Upper lobe of right lung (tissue), 1 donor: ENCODE measurements at regions not wholly inside any gene's neighbourhood (a gene's known extent, or its start where the extent isn't known, plus 50 kb on each side); places are given as distances from the start of the nearest gene placed in this dataset.
"Not testable (repeated sequence)": the region's sequence is repeated elsewhere in the genome, so short reads cannot be mapped to it uniquely, and the experiment has no call there.

Source experiments
- ATAC-seq: fragments of 200-7000 bp; cut with Tn5 transposase; one replicate; pipeline ENCODE4 v1.9.1; 2020; ENCODE audit warnings: mild to moderate bottlenecking, moderate library complexity
- DNase-seq: peaks from one replicate; pipeline ENCODE4 v3.0.0-alpha.2; 2020
- H3K27ac ChIP-seq: fragments of 200-600 bp; one replicate; pipeline ENCODE4 v1.8.0; 2022
- H3K27me3 ChIP-seq: fragments of 200-600 bp; one replicate; pipeline ENCODE4 v1.8.0; 2022; ENCODE audit warnings: mild to moderate bottlenecking
- H3K36me3 ChIP-seq: fragments of 200-600 bp; one replicate; pipeline ENCODE4 v1.8.0; 2022
- H3K4me1 ChIP-seq: fragments of 200-600 bp; one replicate; pipeline ENCODE4 v1.8.0; 2022
- H3K4me3 ChIP-seq: fragments of 200-600 bp; one replicate; pipeline ENCODE4 v1.8.0; 2022; ENCODE audit warnings: mild to moderate bottlenecking
- H3K9me3 ChIP-seq: fragments of 200-600 bp; one replicate; pipeline ENCODE4 v1.8.0; 2022
- intact Hi-C: fragments of 100-400 bp; cut with DNase I; formaldehyde crosslinking; loops from one replicate; pipeline ENCODE4 v1.11.0; 2022
- TF ChIP-seq, protein P1 (sequence below): fragments of 200-600 bp; IDR thresholded peaks from one replicate; pipeline ENCODE4 v1.8.0; 2022; ENCODE audit warnings: antibody characterized with exemption
- donor health status: DM: no; HTN: yes; CAD: no; lungs with severe emphysema.

GRCh38 chr4:131650951-131651350, 1498.1 kb upstream of the PCDH10 start:
- no peaks in the 10 kb centered on the region for H3K9me3 ChIP-seq
- H3K4me3 ChIP-seq, result no peak overlapping the region
- no peaks in the 10 kb centered on the region for H3K4me1 ChIP-seq
- TF ChIP-seq, protein P1, sequence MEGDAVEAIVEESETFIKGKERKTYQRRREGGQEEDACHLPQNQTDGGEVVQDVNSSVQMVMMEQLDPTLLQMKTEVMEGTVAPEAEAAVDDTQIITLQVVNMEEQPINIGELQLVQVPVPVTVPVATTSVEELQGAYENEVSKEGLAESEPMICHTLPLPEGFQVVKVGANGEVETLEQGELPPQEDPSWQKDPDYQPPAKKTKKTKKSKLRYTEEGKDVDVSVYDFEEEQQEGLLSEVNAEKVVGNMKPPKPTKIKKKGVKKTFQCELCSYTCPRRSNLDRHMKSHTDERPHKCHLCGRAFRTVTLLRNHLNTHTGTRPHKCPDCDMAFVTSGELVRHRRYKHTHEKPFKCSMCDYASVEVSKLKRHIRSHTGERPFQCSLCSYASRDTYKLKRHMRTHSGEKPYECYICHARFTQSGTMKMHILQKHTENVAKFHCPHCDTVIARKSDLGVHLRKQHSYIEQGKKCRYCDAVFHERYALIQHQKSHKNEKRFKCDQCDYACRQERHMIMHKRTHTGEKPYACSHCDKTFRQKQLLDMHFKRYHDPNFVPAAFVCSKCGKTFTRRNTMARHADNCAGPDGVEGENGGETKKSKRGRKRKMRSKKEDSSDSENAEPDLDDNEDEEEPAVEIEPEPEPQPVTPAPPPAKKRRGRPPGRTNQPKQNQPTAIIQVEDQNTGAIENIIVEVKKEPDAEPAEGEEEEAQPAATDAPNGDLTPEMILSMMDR, result no peak
- DNase-seq (no peak), ATAC-seq (no peak)
- H3K36me3 ChIP-seq, result no peaks in the 10 kb centered on the region
- no peaks in the 10 kb centered on the region for H3K27me3 ChIP-seq
- intact Hi-C loops, result no loop called here
- no peak overlapping the region for H3K27ac ChIP-seq

GRCh38 chr4:131683314-131683713, 1465.8 kb upstream of the PCDH10 start:
- H3K36me3 ChIP-seq, DNase-seq, H3K9me3 ChIP-seq, H3K4me1 ChIP-seq, H3K27ac ChIP-seq, H3K4me3 ChIP-seq, intact Hi-C loops, H3K27me3 ChIP-seq, ATAC-seq: not testable (repeated sequence)

GRCh38 chr4:131721883-131722282, 1427.2 kb upstream of the PCDH10 start:
- intact Hi-C loops, result no loop called here
- Histone ChIP-seq H3K4me1 (no peaks in the 10 kb centered on the region), H3K27me3 (no peaks in the 10 kb centered on the region), H3K36me3 (no peaks in the 10 kb centered on the region), H3K27ac (no peak overlapping the region), H3K9me3 (no peaks in the 10 kb centered on the region), H3K4me3 (no peak overlapping the region)
- ATAC-seq (no peak), DNase-seq (no peak)
- TF ChIP-seq, protein P1, result no peak

DNA sequence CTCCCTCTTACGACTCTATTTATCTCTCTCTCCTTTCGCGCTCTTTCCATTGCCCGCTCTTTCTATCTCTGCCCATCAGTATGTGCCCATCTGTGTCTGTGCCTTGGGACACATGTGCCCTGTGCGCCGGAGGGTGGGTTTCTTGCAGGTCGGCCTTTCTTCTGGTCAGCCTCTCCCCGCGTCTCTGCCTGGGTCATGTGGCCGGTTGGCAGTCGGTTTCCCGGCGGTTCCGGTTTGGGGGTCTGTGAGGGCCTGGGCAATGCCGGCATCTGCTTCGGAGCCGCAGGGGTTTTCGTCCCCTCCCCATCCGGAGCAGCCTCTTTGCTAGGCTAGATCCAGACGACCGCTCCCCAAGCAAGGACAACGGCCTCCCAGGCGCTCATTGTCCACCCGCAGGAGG, 1426.0 kb upstream of the PCDH10 start:
- H3K9me3 ChIP-seq, intact Hi-C loops, H3K27me3 ChIP-seq, DNase-seq, ATAC-seq, H3K27ac ChIP-seq, H3K4me1 ChIP-seq, H3K36me3 ChIP-seq, H3K4me3 ChIP-seq: not testable (repeated sequence)

DNA sequence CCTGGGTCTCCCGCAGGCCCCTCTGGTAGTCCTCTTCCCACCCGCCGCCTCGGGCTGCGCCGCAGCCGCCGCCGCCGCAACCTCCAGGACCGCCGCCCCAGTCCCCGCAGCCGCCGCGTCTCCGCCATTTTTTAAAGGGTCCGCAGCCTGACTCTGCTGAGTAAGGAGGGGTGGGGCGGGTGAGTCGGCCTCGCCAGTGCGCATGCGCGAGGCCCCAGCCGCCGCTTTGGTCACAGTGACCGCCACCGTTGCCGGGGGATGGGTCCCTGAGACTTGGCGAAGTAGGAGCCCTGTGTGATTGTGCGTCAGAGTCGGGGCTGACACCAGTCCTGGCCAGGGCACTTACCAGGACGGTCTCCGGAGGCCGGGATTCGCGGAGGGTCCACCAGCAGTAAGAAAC, 1424.2 kb upstream of the PCDH10 start:
- peak; percentile 76 for DNase-seq
- H3K27me3 ChIP-seq, H3K27ac ChIP-seq, H3K36me3 ChIP-seq, intact Hi-C loops, H3K9me3 ChIP-seq, ATAC-seq, H3K4me1 ChIP-seq, H3K4me3 ChIP-seq: not testable (repeated sequence)

DNA sequence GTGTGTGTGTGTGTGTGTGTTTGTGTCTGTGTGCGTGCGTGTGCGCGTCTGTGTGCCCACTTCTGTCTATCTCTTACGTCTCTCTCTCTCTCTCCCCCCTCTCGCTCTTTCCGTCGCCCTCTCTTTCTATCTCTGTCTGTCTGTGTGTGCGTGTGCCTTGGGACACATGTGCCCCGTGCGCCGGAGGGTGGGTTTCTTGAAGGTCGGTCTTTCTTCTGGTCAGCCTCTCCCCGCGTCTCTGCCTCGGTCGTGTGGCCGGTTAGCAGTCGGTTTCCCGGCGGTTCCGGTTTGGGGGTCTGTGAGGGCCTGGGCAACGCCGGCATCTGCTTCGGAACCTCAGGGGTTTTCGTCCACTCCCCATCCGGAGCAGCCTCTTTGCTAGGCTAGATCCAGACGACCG, 1423.6 kb upstream of the PCDH10 start:
- not testable (repeated sequence) for H3K9me3 ChIP-seq, ATAC-seq

GRCh38 chr4:131726940-131727339, 1422.2 kb upstream of the PCDH10 start:
- H3K9me3 ChIP-seq, H3K27me3 ChIP-seq, intact Hi-C loops, H3K4me1 ChIP-seq, DNase-seq, H3K4me3 ChIP-seq, H3K36me3 ChIP-seq, ATAC-seq, H3K27ac ChIP-seq: not testable (repeated sequence)

More for the DNA sequence above, 1423.6 kb upstream of the PCDH10 start:
- intact Hi-C loops, H3K36me3 ChIP-seq, H3K4me1 ChIP-seq, DNase-seq, H3K27me3 ChIP-seq, H3K27ac ChIP-seq, H3K4me3 ChIP-seq: not testable (repeated sequence)

DNA sequence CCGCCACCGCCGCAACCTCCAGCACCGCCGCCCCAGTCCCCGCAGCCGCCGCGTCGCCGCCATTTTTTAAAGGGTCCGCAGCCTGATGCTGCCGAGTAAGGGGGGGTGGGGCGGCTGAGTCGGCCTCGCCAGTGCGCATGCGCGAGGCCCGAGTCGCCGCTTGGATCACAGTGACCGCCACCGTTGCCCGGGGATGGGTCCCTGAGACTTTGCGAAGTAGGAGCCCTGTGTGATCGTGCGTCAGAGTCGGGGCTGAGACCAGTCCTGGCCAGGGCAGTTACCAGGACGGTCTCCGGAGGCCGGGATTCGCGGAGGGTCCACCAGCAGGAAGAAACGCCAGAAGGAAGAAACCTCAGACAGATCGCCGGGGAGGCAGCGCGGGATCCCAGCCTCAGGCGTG, 1421.7 kb upstream of the PCDH10 start:
- intact Hi-C loops, H3K27ac ChIP-seq, H3K4me1 ChIP-seq, H3K36me3 ChIP-seq, DNase-seq, H3K4me3 ChIP-seq, ATAC-seq, H3K9me3 ChIP-seq, H3K27me3 ChIP-seq: not testable (repeated sequence)

GRCh38 chr4:131729205-131729604, 1419.9 kb upstream of the PCDH10 start:
- intact Hi-C loops, H3K27me3 ChIP-seq, H3K4me3 ChIP-seq, DNase-seq, H3K27ac ChIP-seq, ATAC-seq, H3K9me3 ChIP-seq, H3K36me3 ChIP-seq, H3K4me1 ChIP-seq: not testable (repeated sequence)

- DNase-seq, H3K27me3 ChIP-seq, intact Hi-C loops, ATAC-seq, H3K9me3 ChIP-seq, H3K4me1 ChIP-seq, H3K27ac ChIP-seq, H3K4me3 ChIP-seq, H3K36me3 ChIP-seq: not testable (repeated sequence)
These were observed 1419.2 kb upstream of the PCDH10 start for GRCh38 chr4:131729716-131730398.

GRCh38 chr4:131730574-131730973, 1418.5 kb upstream of the PCDH10 start:
- H3K9me3 ChIP-seq, ATAC-seq, intact Hi-C loops, H3K36me3 ChIP-seq, H3K4me3 ChIP-seq, H3K27ac ChIP-seq, H3K27me3 ChIP-seq, H3K4me1 ChIP-seq, DNase-seq: not testable (repeated sequence)

- H3K36me3 ChIP-seq, H3K4me1 ChIP-seq, H3K4me3 ChIP-seq, H3K27ac ChIP-seq, ATAC-seq, DNase-seq, H3K9me3 ChIP-seq, intact Hi-C loops, H3K27me3 ChIP-seq: not testable (repeated sequence)
These were observed 1417.0 kb upstream of the PCDH10 start for GRCh38 chr4:131732034-131732630.
